HG03565 (cell line): ENCODE measurements at regions not wholly inside any gene's neighbourhood (a gene's known extent, or its start where the extent isn't known, plus 50 kb on each side); places are given as distances from the start of the nearest gene placed in this dataset.
"Not testable (repeated sequence)": the region's sequence is repeated elsewhere in the genome, so short reads cannot be mapped to it uniquely, and the experiment has no call there.

ENCODE experiments used
- ATAC-seq: cut with Tn5 transposase; IDR thresholded peaks from one replicate; pipeline ENCODE4 v1.9.1; 2021; ENCODE audit warnings: mild to moderate bottlenecking, moderate library complexity; ENCODE audit not compliant: unreplicated experiment

GRCh38 chr11:13782390-13783075, 114.1 kb downstream of the FAR1 start:
- no peak for ATAC-seq

GRCh38 chr11:13784441-13784840, 116.0 kb downstream of the FAR1 start:
- ATAC-seq: no peak

GRCh38 chr11:13784855-13785254, 116.4 kb downstream of the FAR1 start:
- ATAC-seq: no peak

GRCh38 chr11:13786688-13787087, 118.2 kb downstream of the FAR1 start:
- ATAC-seq: no peak

- ATAC-seq: not testable (repeated sequence)
Observed at GRCh38 chr11:13797616-13798015, 129.1 kb downstream of the FAR1 start.

- ATAC-seq: no peak
Observed at GRCh38 chr11:13800901-13801300, 132.4 kb downstream of the FAR1 start.

GRCh38 chr11:13818325-13818724, 144.2 kb upstream of the SPON1 start:
- no peak for ATAC-seq

- ATAC-seq: no peak
Observed at GRCh38 chr11:13826505-13827278, 135.8 kb upstream of the SPON1 start.

- no peak for ATAC-seq
Observed at GRCh38 chr11:13831696-13832095, 130.8 kb upstream of the SPON1 start.

- ATAC-seq: no peak
Observed at GRCh38 chr11:13834463-13834862, 128.1 kb upstream of the SPON1 start.

GRCh38 chr11:13836666-13837065, 125.9 kb upstream of the SPON1 start:
- ATAC-seq: no peak

- no peak for ATAC-seq
Observed at GRCh38 chr11:13837286-13837685, 125.2 kb upstream of the SPON1 start.

GRCh38 chr11:13841393-13841792, 121.1 kb upstream of the SPON1 start:
- ATAC-seq: no peak

GRCh38 chr11:13848031-13848430, 114.5 kb upstream of the SPON1 start:
- ATAC-seq: no peak

- no peak for ATAC-seq
Observed at GRCh38 chr11:13850231-13851005, 112.1 kb upstream of the SPON1 start.

- ATAC-seq: no peak
Observed at GRCh38 chr11:13851691-13852090, 110.8 kb upstream of the SPON1 start.

- no peak for ATAC-seq
Observed at GRCh38 chr11:13852481-13852880, 110.0 kb upstream of the SPON1 start.

GRCh38 chr11:13857828-13858227, 104.7 kb upstream of the SPON1 start:
- no peak for ATAC-seq

GRCh38 chr11:13859892-13860291, 102.6 kb upstream of the SPON1 start:
- ATAC-seq: no peak

GRCh38 chr11:13861411-13861810, 101.1 kb upstream of the SPON1 start:
- no peak for ATAC-seq

- no peak for ATAC-seq
Observed at GRCh38 chr11:13862845-13863392, 99.6 kb upstream of the SPON1 start.
